Cardiac septum (tissue), 1 donor: ENCODE measurements at regions not wholly inside any gene's neighbourhood (a gene's known extent, or its start where the extent isn't known, plus 50 kb on each side); places are given as distances from the start of the nearest gene placed in this dataset.

Experiments used
- DNase-seq: peaks from one replicate; pipeline ENCODE4 v3.0.0-alpha.2; 2020; ENCODE audit warnings: low spot score
- intact Hi-C: fragments of 100-400 bp; cut with DNase I; formaldehyde crosslinking; loops from one replicate; pipeline ENCODE4 v1.14.0; 2022
- donor health status: DM: no; HTN: no; CAD: no.

DNA sequence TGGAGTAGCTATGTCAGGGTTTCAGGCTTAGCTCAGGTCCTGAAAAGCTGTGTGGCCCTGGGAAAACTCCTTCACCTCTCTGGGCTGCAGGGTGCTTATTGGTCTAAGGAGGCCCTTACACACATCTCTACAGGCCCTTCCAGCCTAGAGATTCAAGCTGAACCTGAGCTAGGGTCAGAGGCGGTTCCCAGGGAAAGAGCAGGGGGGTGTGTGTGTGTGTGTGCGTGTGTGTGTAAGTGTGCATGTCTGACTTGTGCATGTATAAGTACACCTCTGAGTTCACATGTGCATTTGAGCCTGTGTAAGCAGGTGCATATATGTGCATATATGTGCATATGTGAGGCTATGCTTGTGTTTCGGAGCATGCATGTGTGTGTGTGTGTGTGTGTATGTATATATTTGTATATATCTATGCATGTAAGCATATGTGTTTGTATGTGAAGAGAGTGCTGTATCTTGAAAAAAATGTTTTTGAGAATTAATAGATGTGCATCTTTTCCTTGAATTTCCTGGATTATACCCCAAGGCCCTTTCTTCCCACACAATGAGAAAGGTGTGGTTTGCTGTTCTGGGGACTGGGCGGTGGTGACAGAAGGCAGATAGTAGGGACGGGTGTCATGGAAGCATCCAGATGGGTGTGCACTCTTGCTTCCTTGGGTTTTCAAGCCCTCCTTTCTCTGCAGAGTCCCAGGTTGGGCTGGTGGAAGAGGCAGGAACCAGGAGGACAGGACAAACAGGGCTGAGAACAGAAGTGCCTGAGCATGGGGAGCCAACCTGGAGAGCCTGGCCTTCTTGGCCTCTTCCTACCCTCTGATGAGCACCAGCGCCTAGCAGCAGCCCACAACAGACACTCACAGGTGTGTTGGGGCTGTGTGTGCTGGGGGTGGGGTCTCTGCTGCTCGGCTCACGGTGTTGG lies 150.3 kb upstream of the TSHZ3 start:
- intact Hi-C loops: no loop called here
- no peak for DNase-seq

DNA sequence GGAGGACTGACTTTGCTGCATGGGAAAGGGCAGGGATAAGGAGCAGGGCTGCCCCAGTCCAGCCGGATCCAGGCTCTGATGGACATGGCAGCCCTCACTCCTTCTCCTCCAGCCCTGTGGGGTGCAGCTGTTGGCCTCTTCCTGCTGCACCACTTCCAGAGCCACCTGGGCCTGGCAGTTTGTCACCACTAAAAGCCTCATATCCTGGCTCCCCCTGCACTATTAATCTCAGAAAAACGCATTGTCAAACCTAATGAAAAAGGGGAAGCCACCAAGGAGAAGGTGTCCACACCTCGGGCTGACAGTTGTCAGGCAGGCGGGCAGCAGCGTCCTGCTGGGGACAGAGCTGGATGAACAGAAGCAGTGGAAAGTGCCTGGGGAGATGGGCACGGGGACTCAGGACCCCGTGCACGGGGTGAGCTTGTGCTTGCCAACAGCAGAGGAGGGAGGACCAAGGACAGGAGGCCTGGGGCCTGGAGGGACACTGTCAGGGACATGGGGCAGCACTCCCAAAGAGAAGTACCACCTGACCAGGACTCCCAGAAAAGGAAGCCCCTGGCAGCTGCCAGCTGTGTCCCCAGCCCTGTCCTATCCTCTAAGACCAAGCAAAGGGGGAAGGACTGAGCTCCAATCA lies 151.1 kb upstream of the TSHZ3 start:
- intact Hi-C loops: no loop called here
- no peak for DNase-seq

- no peak for DNase-seq
- intact Hi-C loops: no loop called here
Measured at GRCh38 chr19:31500946-31501345, 151.7 kb upstream of the TSHZ3 start.

- no peak for DNase-seq
- intact Hi-C loops: no loop called here
Measured at GRCh38 chr19:31501427-31502195, 152.4 kb upstream of the TSHZ3 start.

DNA sequence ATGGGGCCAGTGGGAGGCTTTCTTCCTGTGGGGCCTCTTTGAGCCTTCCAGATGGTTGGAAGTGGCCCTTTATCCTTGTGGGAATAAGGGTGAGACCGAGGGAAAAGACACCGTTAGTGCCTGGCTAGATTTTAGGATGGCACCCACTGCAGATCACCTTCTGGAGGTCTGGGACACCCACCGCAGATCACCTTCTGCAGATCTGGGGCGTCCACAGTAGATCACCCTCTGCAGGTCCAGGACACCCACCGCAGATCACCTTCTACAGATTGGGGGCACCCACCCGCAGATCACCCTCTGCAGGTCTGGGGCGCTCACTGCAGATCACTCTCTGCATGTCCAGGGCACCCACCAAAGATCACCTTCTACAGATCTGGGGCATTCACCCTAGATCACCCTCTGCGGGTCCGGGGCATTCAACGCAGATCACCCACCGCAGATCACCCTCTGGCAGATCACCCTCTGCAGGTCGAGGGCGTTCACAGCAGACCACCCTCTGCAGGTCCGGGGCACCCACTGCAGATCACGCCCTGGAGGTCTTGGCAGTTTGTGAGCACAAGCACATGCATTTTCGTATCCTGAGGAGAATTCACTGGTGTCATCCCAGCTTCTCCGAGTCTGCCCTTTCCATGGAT lies 153.4 kb upstream of the TSHZ3 start:
- intact Hi-C loops: no loop called here
- no peak for DNase-seq

DNA sequence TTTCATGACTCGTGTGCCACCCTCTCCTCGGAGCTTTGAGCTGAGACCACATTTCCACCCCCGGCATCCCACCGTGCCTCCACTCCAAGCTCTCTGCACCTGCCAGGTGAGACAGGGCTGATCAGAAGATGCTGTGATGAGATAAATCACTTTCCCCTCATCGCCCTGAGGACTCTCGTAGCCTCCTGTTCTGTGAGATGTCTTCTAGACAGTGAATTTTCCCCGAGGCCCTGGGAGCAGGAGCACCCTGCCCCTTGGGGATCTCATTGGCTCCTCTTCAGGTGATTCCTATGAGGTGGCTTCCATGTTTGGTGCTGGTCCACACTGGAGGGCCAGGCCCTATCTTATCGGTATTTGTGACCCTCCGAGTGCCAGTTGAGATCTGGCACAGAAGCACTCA lies 154.0 kb upstream of the TSHZ3 start:
- intact Hi-C loops: no loop called here
- DNase-seq: no peak

- DNase-seq: no peak
- intact Hi-C loops: no loop called here
Measured at GRCh38 chr19:31504221-31504620, 155.0 kb upstream of the TSHZ3 start.

- no peak for DNase-seq
- intact Hi-C loops: no loop called here
Measured at GRCh38 chr19:31505596-31505910, 156.3 kb upstream of the TSHZ3 start.

- DNase-seq: no peak
Measured at GRCh38 chr19:31506102-31506501, 156.9 kb upstream of the TSHZ3 start.

GRCh38 chr19:31510635-31511034 lies 161.4 kb upstream of the TSHZ3 start:
- intact Hi-C loops: no loop called here
- no peak for DNase-seq

More at GRCh38 chr19:31506102-31506501, 156.9 kb upstream of the TSHZ3 start:
- intact Hi-C loops: no loop called here

- intact Hi-C loops: no loop called here
- DNase-seq: no peak
Measured at GRCh38 chr19:31511098-31511497, 161.9 kb upstream of the TSHZ3 start.

DNA sequence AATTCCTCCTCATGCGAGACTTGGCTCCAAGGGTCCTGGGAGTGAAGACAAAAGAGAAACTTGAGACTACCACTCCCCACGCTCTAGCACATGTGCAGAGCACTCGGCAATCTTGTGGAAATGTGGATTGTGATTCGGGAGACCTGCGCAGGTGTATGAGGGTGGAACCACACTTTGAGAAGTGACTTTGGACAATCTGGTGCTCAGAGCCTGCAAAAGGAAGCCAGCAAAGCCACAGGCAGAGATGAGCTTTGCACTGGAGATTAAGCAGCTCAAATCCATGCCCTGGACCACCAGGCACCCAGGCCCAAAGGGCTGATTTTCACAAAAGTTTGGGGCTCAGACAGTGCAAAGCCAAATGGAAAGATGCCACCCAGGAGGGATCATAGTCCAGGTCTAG lies 162.5 kb upstream of the TSHZ3 start:
- intact Hi-C loops: no loop called here
- no peak for DNase-seq

DNA sequence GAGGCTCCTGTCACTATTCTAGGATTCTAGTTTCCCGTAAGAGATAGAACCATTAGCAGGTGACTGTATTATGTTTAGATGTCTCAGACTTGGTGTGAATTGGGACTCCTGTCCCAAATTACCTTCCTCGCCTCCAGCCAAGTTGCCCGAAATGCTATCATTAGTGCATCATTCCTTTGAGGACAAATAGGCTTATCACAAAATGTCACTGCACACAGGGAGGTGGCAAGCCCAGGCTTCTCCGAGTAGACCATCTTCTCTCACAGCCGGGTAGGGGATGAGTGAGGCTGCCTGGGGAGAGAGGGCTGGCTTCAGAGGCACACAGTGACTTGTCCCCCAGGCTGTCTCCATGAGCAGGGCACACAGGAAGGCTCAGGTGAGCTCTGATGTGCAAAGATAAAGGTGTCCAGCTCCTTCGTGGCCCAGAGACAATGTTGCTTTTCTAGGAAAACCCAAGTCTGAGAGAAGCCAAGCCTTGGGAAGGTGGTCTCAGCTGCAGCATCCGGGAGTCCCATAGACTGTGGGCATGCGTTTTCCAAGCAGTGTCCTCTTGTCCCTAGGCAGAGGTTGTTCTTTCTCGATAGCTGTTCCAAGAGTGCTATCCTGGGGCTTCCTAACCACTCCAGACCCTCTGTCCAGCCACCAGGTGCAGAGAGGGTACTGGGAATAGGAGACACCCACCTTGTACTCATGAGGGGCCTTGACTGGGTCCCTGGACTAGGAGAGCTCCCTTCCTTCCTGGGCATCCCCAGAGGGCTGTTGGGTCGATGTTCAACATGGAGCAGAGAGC lies 163.1 kb upstream of the TSHZ3 start:
- no peak for DNase-seq
- intact Hi-C loops: no loop called here

DNA sequence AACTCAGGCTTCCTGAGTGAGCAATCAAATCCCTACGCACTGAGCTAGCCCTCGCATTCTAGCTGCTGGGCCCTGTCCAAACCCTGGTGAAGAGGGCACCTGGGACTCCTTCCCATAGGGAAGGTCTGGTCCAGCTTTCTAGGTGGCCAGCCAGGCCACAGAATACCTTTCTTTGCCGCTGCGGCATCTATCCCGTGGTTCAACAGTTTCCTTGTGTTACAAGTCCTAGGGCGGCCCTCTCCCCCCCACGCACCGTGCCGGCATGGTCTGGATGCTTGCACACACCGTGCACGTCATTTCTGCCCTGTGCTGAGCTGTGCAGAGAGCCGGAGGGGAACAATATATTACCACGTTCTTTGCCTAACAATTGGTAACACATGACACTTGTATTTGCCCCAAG lies 164.6 kb upstream of the TSHZ3 start:
- intact Hi-C loops: no loop called here
- no peak for DNase-seq

GRCh38 chr19:31515931-31516330 lies 166.7 kb upstream of the TSHZ3 start:
- DNase-seq: peak; percentile 15
- intact Hi-C loops: no loop called here

GRCh38 chr19:31516756-31517155 lies 167.5 kb upstream of the TSHZ3 start:
- no peak for DNase-seq
- intact Hi-C loops: no loop called here

GRCh38 chr19:31517224-31518180 lies 168.3 kb upstream of the TSHZ3 start:
- DNase-seq: peak; percentile 68
- intact Hi-C loops: no loop called here
